NCI-H1092 (cell line): ENCODE measurements at regions not wholly inside any gene's neighbourhood (a gene's known extent, or its start where the extent isn't known, plus 50 kb on each side); places are given as distances from the start of the nearest gene placed in this dataset.
"Not testable (repeated sequence)": the region's sequence is repeated elsewhere in the genome, so short reads cannot be mapped to it uniquely, and the experiment has no call there.

Experiments used
- DNase-seq: peaks from one replicate; lab custom pipeline; 2025; lab: John Stamatoyannopoulos, UW

DNA sequence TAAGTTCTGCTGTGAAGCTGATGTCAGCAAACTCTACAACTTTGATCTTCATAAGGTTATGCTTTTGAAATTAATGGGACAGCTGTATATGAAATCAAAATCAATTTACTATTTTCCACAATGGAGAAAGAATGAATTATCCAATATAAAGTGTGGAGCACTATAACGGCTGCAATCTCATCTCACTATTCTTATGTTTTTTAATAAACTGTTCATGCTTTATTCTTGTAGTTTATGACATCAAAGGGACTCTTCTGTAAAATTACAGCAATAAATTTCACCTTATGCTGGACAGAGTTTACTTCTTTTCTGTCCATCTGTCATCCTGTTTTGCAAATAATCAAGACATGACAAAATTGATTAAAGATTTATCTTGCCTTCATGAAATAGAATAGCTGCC, 192.5 kb downstream of the TECRL start:
- no peak for DNase-seq

DNA sequence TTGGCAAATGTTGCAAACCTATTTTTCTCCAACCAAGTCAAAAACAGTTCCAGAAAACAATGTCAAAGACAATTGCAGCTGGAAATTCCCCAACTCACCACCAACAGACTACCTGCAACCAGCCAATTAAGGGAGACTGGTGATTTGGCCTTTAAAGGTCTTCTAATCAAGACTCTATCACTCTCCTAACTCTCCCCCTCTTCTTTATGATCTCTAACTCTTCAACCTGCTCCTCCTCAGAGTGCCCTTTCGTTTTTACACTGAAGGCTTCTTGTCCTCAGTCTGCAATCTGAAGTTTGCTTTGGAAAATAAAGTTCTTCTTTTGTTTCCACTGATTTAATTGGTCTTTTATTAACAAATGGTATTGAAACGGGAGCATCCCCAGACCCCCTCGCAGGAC, 203.9 kb downstream of the TECRL start:
- no peak for DNase-seq

DNA sequence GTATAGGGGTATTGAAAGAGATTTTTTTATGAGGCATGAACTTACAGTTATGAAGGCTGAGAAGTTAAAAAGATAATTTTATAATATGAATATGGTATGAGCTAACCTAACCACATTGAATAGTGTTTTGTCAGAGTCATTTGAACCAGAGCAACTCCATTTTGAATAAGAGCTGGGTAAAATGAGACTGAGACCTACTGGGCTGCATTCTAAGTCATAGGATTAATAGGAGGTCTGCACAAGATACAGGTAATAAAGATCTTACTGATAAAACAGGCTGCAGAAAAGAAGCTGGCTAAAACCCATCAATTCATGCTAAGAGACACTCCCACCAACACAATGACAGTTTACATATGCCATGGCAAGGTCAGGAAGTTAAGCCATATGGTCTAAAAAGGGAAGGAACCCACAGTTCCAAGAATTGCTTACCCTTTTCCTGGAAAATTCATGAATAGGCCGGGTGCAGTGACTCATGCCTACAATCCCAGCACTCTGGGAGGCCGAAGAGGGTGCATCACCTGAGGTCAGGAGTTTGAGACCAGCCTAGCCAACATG, 209.2 kb downstream of the TECRL start:
- no peak for DNase-seq

DNA sequence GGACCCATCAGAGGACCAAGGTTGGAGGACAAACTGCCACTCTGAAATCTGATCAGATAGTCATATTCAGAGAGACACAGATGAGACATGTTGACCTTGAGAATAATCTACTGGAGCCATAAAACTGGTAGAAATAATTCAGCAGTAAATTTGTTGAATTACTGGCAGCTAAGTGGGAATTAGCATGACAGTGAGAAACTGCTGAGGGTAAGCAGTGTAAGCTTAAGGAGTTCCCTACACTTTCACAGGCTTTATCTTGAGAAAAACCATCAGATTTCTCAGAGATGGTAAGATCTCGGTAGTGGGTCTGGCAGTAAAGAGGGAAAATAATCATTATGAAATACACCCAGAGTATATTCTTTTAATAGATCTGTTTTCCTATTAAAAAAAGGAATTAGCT, 213.7 kb downstream of the TECRL start:
- no peak for DNase-seq

DNA sequence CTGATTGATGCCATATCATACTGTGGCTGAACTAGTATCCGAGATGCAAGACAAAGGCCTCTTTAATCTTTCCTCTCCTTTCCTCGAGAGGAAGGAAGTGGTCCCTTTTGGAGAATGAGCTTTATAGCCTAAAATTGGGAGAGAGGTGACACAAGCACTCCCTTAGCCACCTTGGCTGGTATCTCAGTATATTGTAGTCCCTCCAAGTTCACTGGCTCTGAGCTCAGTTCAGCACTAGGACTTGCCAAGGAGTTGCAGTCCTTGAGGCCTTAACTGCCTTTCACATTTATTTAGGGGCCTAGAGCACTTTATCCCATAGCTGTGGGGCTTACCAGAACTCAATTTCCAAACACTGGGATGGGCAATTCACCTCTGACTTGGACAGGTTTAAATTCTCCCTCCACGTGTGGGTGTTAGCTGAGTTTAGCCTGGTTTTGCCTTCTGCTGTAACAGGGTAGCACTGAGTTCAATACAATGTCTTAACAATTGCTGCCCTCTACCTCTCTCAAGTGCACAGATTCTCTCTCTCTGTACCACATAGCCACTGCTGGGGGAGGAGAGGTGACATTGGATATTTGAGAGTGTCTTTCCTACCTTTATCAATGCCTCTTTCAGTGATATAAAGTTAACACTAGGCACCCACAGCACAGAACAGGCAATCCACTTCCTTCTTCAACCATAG, 216.4 kb downstream of the TECRL start:
- DNase-seq, result no peak

DNA sequence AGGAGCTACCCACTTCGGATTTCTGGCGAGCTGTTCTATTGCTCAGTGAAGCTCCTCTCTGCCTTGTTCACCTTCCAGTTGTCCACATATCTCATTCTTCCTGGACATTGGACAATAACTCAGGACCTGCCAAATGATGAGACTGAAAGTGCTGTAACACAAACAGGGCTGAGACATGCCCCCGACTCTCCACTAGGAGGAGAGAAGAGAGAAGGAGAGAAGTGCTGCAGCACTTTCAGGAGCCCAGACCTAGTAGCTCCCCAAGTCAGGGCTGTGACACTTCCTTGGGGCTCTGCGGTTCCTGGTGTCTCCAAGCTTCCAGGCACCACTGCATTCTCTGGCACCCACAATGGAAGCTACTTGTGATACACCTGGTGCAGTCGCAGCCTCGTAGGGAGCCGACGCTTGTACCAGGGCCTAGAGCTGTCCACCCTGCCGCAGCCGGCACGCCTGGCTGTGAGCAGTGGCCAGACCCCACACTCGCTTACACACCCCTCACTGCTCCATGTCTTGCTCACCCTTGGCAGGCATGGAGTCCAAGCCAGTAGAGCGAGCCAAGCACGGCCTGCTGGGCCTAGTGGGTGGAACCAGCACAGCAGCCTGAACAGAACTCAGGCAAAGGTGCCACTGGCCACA, 234.9 kb downstream of the TECRL start:
- DNase-seq, result no peak

DNA sequence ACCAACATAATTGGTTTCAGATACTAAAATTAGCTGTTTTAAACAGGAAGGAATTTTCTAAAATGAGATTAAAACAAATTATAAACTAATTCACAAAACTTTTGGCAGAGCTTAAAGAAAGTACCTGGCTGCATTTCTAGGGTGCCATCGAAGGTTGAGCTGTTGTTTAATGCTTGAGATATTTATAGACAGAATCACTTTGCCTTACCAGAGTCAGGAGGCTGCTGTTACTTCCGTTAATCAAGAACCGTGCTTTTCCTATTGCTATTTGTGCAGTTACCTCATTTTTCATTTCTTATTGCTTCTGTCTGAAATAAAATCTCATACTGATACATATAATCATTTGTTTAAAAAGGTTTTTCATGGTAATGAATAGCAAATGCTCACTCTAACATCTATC, 242.9 kb downstream of the TECRL start:
- no peak for DNase-seq

DNA sequence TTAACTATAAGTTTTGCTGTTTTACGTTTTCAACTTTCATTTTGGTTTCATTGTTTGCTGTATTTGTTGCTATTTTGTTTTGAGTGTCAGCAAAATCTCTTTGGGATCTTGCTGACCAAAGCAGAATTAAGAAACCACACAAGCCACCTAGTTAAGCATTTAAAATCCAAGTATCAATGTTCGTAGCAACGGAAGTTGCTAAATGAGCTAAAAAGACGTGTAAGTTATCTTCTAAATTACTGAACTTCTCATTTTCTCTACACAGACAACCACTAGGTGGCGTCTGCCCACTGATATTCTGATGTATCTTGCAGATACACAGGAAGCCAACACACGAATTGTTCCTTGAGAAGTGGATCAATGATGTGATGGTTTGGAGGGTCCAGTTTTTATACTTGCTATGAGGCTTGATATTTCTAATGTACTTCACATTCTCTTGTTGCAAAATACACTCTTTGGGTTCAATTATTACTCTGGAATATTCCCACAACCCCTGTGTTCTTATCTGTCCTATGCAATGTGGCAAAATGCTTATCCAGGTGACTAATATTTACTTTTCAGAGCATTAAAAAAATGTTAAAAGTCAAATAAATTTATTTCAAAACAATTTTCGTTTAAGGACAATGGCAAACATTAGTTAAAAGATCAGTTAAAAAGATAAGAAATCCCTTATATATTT, 250.5 kb downstream of the TECRL start:
- DNase-seq, result peak; percentile 67

DNA sequence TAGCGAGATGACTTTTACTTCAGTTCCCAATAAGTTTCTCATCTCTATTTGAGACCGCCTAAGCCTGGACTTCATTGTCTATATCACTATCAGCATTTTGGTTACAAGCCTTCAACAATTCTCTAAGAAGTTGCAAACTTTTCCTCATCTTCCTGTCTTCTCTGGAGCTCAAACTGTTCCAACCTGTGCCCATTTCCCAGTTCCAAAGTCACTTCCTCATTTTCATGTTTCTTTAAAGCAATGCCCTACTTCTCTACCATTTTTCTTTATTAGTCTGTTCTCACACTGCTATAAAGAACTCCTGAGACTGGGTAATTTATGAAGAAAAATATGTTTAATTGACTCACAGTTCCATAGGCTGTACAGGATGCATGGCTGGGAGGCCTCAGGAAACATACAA, 251.9 kb downstream of the TECRL start:
- DNase-seq, result no peak

DNA sequence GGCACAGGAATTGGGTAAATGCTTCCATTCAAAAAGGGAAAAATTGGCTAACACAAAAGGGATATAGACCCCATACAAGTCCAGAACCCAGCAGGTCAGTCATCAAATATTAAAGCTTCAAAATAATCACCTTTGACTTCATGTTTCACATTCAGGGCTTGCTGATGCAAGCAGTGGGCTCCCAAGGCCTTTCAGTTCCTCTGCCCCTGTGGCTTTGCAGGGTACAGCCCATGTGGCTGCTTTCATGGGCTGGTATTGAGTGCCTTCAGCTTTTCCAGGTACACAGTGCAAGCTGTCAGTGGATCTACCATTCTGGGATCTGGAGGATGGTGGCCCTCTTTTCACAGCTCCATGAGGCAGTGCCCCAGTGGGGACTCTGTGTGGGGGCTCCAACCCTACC, 253.0 kb downstream of the TECRL start:
- DNase-seq, result no peak

DNA sequence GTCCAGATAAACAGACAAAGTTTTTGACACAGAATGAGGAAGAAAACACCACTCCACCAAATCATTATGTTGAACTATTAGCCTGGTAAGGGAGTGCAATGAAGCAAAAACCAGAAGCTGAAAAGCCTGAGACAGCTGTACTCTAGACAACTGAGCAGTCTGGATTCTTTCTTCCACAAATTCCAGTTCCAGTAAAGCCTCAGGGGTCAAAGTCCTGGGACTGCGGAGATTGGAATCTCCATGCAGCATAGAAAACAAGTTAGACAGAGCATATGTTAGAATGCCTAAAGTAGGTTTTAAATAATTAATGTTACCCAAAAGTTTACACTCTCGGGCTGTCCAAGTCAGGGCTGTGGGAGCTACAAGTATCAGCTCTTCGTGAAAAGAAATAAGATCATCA, 263.2 kb downstream of the TECRL start:
- no peak for DNase-seq

DNA sequence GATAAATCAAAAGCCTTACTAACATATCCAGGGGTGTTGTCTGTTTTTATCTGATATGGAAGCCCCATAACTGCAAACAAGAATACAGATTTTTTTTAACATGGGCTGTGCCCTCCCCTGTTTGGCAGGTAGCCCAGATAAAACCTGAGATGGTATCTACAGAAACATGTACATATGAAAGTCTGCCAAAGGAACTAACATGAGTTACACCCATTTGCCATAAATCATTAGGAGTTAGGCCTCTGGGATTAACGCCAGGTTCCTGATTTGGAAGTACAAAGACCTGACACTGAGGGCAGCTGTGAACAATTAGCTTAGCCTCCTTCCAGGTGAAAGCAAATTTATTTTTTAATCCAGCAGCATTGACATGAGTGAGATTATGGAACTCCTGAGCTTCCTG, 264.3 kb downstream of the TECRL start:
- DNase-seq, result peak; percentile 80

DNA sequence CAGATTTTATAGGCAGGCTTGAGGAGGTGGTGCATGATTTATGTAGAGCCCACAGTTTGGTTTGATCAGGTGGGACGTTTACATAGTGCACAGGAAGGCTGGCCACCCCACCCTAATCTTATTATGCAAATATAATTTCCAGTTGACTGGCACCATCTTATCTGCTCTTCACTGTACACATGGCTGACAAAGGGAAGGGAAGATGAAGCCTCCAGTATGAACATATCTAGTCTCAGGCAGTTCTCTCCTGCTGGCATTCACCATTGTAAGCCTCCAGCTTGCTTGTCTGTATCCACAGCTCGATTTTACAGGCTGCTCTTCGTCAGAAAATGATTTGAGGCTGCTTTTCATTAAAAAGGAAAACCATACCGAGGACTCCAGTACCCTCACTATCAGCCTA, 278.3 kb downstream of the TECRL start:
- no peak for DNase-seq

DNA sequence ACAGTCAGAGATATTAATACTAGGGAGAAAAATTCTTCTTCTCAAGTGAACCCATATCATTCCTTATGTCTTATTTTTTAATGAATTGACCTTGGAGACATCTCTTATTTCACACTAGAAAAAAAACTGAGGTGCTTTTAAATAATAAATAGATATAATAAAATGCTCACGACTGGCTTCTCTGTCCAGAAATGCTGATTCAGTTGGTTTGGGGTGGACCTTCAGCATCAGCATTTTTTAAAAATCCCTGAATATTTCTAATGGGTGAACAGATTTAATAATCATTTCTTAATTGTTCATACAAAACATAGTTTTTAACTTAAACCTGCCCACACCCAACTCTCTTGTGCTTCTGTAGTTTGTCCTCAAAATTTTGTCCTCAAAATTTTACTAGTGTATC, 283.9 kb downstream of the TECRL start:
- no peak for DNase-seq

DNA sequence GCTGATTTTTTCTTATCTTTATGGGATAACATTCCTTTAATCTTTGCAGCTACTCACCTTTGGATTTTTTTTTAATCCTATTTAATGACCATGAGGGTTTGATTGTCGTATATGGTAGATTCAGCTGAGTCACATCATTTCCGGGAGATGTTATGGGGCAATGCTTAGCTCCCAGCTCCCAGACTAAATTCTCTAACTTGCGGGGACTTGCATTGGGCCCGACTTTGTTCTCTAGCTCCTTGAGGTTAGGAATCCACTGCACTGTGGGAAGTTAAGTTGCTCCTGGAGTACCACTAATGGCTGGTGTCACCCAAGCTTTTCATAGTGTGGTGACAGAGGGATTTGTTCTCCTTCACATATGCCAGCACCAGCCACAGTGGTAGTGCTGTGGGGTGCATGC, 287.4 kb downstream of the TECRL start:
- DNase-seq, result no peak

DNA sequence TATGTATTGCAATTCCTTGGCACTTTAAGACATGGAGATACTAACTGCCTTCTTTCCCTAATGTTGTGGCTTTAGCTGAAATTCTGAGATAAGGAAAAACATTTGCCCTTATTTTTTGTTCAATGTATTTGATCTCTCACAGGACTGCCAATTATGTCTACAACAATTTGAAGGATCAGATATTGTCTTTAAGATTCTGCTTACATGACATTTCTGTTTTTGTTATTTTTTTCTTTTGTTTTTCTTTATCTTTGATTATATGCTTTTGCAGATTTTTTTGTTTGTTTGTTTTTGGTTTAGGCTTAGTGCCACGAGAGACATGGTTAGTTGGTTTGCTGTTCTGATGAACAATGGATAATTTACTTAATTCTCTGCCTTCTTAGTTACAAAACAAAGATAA, 303.3 kb downstream of the TECRL start:
- DNase-seq, result no peak

DNA sequence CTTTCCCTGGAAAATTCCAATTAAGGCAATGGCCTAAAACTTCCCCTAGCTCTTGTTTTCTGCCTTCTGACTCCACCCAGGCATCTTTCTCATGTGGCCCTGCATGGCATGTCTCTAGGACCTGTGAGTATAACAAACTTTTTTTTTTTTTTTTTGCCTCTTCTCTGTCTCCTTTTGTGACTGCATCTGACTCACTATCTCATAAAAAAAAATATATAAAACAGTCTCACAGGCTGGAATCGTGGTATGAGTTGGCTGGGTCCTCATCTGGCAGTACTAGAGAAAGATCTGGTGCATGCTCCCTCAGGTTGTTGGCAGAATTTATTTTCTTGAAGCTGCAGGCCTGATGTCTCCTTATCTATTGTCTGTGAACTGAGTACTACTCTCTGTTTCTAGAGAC, 313.9 kb downstream of the TECRL start:
- no peak for DNase-seq

DNA sequence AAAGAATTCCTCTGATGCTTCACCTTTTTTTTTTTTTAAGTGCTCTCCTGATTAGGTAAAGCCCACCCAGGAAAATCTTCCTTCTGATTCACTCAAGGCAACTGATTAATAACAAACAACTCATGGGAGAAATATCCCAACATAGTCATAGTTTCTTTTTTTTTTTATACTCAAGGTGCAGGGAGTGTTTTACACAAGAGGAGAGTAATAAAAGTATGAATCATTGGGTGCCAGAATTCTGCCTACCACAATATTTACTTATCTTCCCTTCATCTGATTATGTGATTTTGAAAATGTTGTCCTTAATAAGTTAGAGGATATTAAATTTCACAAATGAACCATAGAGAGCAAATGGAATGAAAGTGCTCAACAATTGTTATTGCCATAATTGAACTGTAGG, 329.9 kb downstream of the TECRL start:
- DNase-seq, result no peak

DNA sequence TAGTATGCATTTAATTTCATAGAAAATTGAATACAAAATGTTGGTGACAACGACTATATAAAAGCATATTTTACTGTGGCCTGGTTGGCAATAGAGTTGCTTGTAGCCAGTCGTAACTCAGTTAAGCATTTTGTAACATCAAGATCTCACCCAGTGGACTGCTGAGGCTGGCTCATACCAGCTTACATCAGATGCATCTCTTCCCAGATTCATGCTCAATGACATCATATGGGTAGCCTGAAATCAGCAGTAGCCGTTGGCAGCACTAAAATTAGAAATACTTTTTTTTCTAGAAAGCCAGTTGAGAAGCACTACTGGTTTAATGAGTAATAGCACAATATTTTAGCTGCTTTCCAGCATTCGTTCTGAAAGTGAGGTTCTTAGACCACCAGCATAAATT, 341.2 kb downstream of the TECRL start:
- DNase-seq, result no peak

DNA sequence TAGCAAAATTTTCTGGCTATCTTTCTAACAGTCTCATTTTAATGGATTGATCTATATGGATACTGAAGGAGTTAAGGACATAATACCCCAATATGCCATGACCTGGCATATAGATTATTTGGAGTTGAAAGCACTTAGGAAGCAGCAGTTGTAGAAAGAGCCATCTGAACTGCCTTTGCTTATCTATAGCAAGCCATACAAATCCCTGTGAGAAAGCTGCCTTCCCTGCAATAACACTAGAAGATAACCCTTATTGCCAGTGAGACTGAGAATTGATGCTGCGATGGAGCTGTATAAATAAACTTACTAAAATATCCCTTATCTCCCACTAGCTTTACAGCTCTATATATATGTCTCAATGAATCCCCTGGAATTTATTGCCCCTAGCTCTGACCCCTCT, 346.3 kb downstream of the TECRL start:
- no peak for DNase-seq

DNA sequence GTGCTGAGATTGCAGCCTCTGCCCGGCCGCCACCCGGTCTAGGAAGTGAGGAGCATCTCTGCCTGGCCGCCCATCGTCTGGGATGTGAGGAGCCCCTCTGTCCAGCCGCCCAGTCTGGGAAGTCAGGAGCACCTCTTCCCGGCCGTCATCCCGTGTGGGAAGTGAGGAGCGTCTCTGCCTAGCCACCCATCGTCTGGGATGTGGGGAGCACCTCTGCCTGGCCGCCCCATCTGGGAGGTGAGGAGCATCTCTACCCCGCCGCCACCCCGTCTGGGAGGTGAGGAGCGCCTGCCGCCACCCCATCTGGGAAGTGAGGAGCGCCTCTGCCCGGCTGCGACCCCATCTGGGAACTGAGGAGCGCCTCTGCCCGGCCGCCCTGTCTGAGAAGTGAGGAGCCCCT, 372.2 kb downstream of the TECRL start:
- not testable (repeated sequence) for DNase-seq

DNA sequence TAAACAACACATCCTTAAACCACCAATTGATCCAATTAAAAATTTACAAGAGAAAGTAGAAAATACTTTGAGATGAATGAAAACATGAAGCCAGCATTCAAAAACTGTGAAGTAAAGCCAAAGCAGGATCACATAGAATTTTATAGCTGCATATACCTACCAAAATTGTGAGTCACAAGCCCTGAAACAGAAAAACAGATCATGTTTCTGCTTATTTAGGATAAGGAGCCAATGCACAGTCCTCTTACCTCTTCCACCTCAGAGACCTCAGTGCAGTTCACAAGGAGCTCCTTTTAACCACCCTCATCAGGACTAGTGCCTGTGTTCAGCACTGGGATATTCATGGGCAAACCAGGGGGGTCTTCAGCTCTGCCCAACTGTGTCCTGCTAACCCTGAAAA, 386.7 kb downstream of the TECRL start:
- DNase-seq, result no peak

DNA sequence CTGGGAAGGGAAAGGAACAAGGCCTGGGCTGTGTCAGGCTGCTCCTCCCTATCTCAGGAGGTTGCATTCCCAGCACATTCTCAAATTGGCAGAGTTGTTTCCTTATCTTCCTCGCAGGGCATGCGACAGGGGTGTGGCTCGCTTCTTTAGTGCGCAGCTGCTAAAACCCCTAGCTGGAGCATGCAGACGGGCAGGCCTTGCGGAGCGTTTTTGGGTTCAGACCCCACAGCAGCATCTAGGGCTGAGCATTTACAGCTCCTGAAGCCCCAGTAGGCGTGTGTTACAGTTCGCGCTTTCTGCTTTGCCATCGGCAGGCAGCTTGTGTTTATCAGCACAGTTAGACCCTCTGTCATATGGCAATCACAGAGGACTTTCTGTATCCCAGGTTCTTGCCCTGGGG, 392.4 kb downstream of the TECRL start:
- no peak for DNase-seq
